SK-MEL-5 (cell line): ENCODE measurements at regions not wholly inside any gene's neighbourhood (a gene's known extent, or its start where the extent isn't known, plus 50 kb on each side); places are given as distances from the start of the nearest gene placed in this dataset.
"Not testable (repeated sequence)": the region's sequence is repeated elsewhere in the genome, so short reads cannot be mapped to it uniquely, and the experiment has no call there.

Source experiments
- DNase-seq: peaks from one replicate; pipeline ENCODE4 v3.0.0-alpha.2; 2016; ENCODE audit warnings: low read depth, low spot score
- in situ Hi-C: cut with HindIII; loops from 2 replicates; pipeline ENCODE4 v1.10.0; 2016; ENCODE audit warnings: low sequenced_read_pairs, high pct_unique_total_duplicates, low pct_unique_long_range_greater_than_20kb
- small RNA-seq, 2 experiments: library from RNA; depleted of rRNA; stranded (forward); fragments of <200 nt; gene quantifications; one replicate each; pipeline ENCODE3, GENCODE V24; 2014

DNA sequence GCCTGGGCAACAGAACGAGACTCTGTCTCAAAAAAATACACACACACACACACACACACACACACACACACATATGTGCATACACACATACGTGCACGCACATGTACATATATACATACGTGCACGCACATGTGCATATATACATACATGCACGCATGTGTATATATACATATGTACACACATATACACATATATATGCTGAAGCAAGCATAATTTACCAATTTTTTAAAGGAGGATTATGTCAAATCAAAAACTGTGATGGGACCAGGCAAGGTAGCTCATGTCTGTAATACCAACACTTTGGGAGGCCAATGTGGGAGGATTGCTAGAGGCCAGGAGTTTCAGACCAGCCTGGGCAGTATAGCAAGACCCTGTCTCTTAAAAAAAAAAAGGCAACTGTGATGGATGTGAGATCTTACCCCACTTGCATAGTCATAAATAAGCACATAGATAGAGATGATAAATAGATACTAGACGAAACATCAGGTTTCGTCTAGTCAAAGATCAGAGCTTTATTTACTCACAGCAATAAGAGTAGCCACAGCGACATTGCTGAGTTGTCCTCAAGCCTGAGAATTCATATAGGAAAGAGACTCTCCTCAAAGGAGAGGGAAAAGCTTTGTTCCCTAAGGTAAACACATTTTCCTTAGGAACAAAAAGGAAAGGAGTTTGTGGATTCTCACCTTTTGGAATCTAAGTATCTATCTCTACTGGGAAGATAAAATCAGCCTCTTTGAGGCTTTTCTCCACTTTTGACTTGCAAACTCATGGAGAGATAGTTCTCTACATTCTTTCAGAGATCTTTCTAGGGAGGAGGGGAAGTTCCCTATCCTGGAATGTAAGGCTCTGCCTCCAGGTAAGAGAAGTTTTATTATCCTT lies 74.7 kb upstream of the AMN1 start:
- in situ Hi-C loops = no loop called here
- DNase-seq = no peak

GRCh38 chr12:31801872-31802271 lies 73.1 kb upstream of the AMN1 start:
- no peak for DNase-seq
- in situ Hi-C loops = no loop called here

DNA sequence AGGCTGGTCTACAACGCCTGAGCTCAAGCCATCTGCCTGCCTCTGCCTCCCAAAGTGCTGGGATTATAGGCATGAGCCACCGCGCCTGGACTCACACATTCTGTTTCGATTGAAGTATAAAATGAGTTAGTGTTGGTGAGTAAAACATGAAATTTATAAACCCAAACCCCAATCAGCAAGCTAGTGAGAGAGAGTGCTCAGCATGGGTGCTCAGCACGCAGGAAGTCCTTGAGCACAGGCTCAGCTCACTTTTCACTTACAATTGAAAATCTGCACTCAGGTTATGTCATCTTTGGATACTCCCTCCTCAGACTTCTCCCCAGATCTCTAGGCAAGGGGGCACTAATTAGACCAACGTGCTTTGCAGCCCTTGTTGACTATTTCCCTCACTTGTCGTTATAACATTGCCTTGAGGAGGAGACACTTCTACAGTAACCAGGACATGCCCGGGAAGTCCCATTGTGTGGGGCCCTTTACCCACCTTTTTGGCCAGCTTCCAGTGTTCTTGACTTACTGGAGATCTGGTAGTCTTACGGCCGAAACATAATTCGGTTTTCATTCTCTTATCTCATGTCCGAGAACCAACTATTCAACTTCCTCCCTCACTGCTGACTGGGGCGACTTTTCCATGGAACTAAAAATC lies 68.5 kb upstream of the AMN1 start:
- no peak for DNase-seq
- in situ Hi-C loops = no loop called here

DNA sequence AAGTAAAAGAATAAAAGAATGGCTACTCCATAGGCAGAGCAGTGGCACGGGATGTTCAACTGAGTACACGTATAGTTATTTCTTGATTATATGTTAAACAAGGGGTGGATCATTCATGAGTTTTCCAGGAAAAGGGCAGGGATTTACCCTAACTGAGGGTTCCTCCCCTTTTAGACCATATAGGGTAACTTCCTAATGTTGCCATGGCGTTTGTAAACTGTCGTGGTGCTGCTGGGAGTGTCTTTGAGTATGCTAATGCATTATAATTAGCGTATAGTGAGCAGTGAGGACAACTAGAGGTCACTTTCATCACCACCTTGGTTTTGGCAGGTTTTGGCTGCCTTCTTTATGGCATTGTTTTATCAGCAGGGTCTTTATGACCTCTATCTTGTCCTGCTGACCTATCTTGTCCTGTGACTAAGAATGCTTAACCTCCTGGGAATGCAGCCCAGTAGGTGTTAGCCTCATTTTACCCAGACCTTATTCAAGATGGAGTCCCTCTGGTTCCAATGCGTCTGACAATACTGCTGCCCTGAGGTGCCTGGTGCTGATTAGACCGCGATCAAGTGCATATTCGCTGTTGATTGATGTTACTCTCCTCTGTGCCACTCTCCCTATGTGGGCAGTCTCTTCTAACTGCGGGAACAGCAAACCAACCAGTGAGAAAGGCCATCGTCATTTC lies 67.6 kb upstream of the AMN1 start:
- in situ Hi-C loops = no loop called here
- DNase-seq = no peak

GRCh38 chr12:31794745-31795144 lies 65.9 kb upstream of the AMN1 start:
- in situ Hi-C loops = no loop called here
- DNase-seq = no peak

- in situ Hi-C loops = not testable (repeated sequence)
These were observed 62.4 kb upstream of the AMN1 start for GRCh38 chr12:31791265-31791664.

GRCh38 chr12:31790759-31791158 lies 61.9 kb upstream of the AMN1 start:
- DNase-seq = no peak
- in situ Hi-C loops = no loop called here

More at GRCh38 chr12:31791265-31791664, 62.4 kb upstream of the AMN1 start:
- not testable (repeated sequence) for DNase-seq

- in situ Hi-C loops = no loop called here
- DNase-seq = no peak
These were observed 56.5 kb upstream of the AMN1 start for GRCh38 chr12:31785318-31785717.

- in situ Hi-C loops = no loop called here
- DNase-seq = no peak
These were observed 55.3 kb upstream of the AMN1 start for GRCh38 chr12:31783996-31784645.

DNA sequence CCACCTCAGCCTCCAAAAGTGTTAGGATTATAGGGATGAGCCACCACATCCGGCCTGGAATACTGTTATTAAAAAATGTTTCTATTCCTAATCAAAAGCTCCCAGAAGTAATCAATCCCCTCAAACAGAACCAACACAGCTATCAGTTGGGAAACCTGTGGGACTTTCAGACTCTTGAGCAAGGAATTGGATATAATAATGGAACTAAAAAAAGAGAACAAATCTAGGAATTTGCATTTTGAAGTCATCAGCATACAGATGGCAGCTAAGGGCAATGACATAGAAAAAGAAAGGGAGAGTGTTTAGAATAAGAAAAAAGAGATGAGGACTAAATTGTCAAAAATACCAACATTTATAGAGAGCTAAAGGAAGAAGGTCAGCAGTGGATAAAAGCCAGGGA lies 54.7 kb upstream of the AMN1 start:
- DNase-seq = no peak
- in situ Hi-C loops = no loop called here

- in situ Hi-C loops = no loop called here
- no peak for DNase-seq
These were observed 53.2 kb upstream of the AMN1 start for GRCh38 chr12:31781894-31782540.

DNA sequence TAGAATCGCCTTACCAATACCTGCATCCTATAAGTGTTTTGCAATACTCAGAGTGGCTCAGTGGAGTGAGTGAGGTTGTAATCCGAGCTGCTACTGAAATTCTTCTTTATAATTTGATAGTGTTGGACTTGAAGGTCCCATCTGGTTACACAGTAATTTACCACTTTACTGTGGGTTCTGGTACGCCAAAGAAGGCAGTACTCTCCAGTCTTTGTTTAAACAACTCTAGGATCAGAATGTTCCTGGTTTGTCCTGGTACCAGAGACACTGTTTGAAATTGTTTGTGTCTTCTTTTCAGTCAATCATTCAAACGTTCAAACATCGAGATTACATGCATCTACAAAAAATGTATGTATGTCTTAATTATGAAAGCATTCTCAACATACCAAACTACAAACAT lies 51.3 kb upstream of the AMN1 start:
- DNase-seq = no peak
- in situ Hi-C loops = no loop called here

- DNase-seq = no peak
- in situ Hi-C loops = no loop called here
These were observed 49.9 kb upstream of the AMN1 start for GRCh38 chr12:31778687-31779086.

Small RNA genes lying in the stretch of these regions (small RNA-seq; reads per million reads assigned to genes)
- gene RF00402 (0 reads per million in 2 experiments), gene RNU6-1069P (0 reads per million in 2 experiments)
